ENCODE measurements at regions not wholly inside any gene's neighbourhood (a gene's known extent, or its start where the extent isn't known, plus 50 kb on each side); places are given as distances from the start of the nearest gene placed in this dataset.

DNA sequence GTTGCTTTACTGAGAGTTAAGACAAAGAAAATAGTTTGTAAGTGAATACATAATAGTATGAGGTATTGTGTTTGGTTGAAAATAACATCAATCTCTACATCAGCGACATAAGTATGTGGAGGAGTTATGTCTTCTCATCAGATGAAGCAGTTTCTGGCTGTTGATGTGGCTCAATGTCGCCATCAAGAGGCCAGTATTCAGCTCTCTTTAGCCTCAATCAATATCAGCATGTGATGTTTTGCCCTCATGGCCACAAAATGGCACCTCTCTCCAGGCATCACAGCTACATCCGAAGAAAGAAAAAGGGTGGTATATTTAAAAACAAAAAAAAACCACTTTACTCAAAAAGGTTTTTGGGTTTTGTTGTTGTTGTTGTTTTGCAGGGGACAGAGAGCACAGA is 302.3 kb upstream of the TMEM132C start:
- TF ChIP-seq, protein P1, sequence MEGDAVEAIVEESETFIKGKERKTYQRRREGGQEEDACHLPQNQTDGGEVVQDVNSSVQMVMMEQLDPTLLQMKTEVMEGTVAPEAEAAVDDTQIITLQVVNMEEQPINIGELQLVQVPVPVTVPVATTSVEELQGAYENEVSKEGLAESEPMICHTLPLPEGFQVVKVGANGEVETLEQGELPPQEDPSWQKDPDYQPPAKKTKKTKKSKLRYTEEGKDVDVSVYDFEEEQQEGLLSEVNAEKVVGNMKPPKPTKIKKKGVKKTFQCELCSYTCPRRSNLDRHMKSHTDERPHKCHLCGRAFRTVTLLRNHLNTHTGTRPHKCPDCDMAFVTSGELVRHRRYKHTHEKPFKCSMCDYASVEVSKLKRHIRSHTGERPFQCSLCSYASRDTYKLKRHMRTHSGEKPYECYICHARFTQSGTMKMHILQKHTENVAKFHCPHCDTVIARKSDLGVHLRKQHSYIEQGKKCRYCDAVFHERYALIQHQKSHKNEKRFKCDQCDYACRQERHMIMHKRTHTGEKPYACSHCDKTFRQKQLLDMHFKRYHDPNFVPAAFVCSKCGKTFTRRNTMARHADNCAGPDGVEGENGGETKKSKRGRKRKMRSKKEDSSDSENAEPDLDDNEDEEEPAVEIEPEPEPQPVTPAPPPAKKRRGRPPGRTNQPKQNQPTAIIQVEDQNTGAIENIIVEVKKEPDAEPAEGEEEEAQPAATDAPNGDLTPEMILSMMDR (IDR thresholded peaks at IDR 0.05; ENCODE audit: insufficient read depth, low read length, poor library complexity, severe bottlenecking) = no peak
- TF ChIP-seq EZH2phosphoT487 (conservative IDR thresholded peaks at IDR 0.05; ENCODE audit: low read length) = no peak
